ENCODE measurements at regions not wholly inside any gene's neighbourhood (a gene's known extent, or its start where the extent isn't known, plus 50 kb on each side); places are given as distances from the start of the nearest gene placed in this dataset.

DNA sequence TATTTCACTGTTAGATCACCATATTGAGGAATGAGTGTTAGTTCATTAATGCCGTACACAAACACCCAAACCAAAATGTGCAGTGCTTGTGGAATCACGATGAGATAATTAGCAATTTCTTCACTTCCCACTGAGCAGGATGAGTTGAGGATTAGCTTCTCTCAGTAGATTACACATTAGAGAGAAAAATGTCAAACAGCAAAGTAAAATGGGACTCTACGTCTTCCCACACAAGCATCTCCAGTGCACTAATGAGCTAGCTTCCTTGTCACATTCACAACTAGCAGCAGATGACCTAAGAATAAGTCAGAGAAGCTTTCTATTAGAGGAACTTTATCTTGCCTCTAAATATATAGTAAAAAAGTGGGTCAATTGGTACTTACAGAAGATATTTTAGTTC lies 926.9 kb downstream of the TSN start:
- TF ChIP-seq, protein P1, sequence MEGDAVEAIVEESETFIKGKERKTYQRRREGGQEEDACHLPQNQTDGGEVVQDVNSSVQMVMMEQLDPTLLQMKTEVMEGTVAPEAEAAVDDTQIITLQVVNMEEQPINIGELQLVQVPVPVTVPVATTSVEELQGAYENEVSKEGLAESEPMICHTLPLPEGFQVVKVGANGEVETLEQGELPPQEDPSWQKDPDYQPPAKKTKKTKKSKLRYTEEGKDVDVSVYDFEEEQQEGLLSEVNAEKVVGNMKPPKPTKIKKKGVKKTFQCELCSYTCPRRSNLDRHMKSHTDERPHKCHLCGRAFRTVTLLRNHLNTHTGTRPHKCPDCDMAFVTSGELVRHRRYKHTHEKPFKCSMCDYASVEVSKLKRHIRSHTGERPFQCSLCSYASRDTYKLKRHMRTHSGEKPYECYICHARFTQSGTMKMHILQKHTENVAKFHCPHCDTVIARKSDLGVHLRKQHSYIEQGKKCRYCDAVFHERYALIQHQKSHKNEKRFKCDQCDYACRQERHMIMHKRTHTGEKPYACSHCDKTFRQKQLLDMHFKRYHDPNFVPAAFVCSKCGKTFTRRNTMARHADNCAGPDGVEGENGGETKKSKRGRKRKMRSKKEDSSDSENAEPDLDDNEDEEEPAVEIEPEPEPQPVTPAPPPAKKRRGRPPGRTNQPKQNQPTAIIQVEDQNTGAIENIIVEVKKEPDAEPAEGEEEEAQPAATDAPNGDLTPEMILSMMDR (IDR thresholded peaks at IDR 0.05): no peak
- no peak for TF ChIP-seq POLR2A (IDR thresholded peaks at IDR 0.05)

All from esophagus squamous epithelium (tissue), 4 donors.